DOHH2 (cell line): ENCODE measurements at regions not wholly inside any gene's neighbourhood (a gene's known extent, or its start where the extent isn't known, plus 50 kb on each side); places are given as distances from the start of the nearest gene placed in this dataset.

ENCODE experiments used
- EZH2phosphoT487 ChIP-seq: fragments of 200-600 bp; sonication (generic); IDR thresholded peaks from 2 replicates; pipeline ENCODE4 v1.6.1; 2017; ENCODE audit warnings: borderline replicate concordance, mild to moderate bottlenecking, antibody characterized with exemption, low read length, moderate library complexity, mixed read lengths
- TF ChIP-seq, protein P1 (sequence below): fragments of 200-600 bp; sonication (generic); IDR thresholded peaks from one replicate; pipeline ENCODE4 v1.5.1; 2014; ENCODE audit warnings: antibody characterized with exemption, mild to moderate bottlenecking, low read depth, low read length; ENCODE audit not compliant: poor library complexity, severe bottlenecking

DNA sequence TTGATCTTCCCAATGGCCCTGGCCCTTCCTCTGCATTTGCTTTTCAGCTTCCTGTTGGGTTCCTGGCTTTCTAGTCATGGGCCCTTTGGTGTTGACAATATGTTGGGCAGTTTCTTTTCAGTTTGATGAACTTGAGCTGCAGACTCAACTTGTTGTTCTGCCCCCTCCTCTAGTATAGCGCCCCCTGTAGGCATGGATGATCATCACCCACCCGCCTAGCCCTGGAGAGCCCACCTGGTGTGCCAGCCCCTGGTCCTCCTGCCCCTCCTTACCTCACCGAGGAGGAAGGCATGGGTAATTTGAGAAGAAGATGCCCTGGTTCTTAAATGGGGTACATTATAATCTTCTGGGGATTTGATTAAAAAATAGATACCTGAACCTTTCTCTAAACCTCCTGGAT lies 271.2 kb downstream of the SNX10 start:
- TF ChIP-seq, protein P1, sequence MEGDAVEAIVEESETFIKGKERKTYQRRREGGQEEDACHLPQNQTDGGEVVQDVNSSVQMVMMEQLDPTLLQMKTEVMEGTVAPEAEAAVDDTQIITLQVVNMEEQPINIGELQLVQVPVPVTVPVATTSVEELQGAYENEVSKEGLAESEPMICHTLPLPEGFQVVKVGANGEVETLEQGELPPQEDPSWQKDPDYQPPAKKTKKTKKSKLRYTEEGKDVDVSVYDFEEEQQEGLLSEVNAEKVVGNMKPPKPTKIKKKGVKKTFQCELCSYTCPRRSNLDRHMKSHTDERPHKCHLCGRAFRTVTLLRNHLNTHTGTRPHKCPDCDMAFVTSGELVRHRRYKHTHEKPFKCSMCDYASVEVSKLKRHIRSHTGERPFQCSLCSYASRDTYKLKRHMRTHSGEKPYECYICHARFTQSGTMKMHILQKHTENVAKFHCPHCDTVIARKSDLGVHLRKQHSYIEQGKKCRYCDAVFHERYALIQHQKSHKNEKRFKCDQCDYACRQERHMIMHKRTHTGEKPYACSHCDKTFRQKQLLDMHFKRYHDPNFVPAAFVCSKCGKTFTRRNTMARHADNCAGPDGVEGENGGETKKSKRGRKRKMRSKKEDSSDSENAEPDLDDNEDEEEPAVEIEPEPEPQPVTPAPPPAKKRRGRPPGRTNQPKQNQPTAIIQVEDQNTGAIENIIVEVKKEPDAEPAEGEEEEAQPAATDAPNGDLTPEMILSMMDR = peak; percentile 57
- no peak for TF ChIP-seq EZH2phosphoT487
